ENCODE measurements at regions not wholly inside any gene's neighbourhood (a gene's known extent, or its start where the extent isn't known, plus 50 kb on each side); places are given as distances from the start of the nearest gene placed in this dataset.

- no peaks in the 10 kb centered on the region for H3K27me3 ChIP-seq
- H3K9me3 ChIP-seq, result no peaks in the 10 kb centered on the region
- H3K4me3 ChIP-seq, result no peak overlapping the region
- DNase-seq, result no peak
- TF ChIP-seq POLR2A (IDR thresholded peaks at IDR 0.05), result no peak
- TF ChIP-seq, protein P1, sequence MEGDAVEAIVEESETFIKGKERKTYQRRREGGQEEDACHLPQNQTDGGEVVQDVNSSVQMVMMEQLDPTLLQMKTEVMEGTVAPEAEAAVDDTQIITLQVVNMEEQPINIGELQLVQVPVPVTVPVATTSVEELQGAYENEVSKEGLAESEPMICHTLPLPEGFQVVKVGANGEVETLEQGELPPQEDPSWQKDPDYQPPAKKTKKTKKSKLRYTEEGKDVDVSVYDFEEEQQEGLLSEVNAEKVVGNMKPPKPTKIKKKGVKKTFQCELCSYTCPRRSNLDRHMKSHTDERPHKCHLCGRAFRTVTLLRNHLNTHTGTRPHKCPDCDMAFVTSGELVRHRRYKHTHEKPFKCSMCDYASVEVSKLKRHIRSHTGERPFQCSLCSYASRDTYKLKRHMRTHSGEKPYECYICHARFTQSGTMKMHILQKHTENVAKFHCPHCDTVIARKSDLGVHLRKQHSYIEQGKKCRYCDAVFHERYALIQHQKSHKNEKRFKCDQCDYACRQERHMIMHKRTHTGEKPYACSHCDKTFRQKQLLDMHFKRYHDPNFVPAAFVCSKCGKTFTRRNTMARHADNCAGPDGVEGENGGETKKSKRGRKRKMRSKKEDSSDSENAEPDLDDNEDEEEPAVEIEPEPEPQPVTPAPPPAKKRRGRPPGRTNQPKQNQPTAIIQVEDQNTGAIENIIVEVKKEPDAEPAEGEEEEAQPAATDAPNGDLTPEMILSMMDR (IDR thresholded peaks at IDR 0.05), result no peak
- H3K4me1 ChIP-seq, result no peaks in the 10 kb centered on the region
- peak overlapping the region in 1 of 4 donors; percentile 21 for H3K27ac ChIP-seq
- H3K36me3 ChIP-seq, result no peaks in the 10 kb centered on the region
Observed at GRCh38 chr3:150319900-150320299, 88.2 kb upstream of the TSC22D2 start.

GRCh38 chr3:150317469-150317868 lies 90.6 kb upstream of the TSC22D2 start:
- H3K9me3 ChIP-seq, result no peaks in the 10 kb centered on the region
- no peak overlapping the region for H3K4me3 ChIP-seq
- H3K27me3 ChIP-seq, result no peaks in the 10 kb centered on the region
- no peak for DNase-seq
- H3K36me3 ChIP-seq, result no peaks in the 10 kb centered on the region
- no peak overlapping the region for H3K27ac ChIP-seq
- no peaks in the 10 kb centered on the region for H3K4me1 ChIP-seq
- no peak for TF ChIP-seq POLR2A (IDR thresholded peaks at IDR 0.05)
- TF ChIP-seq, protein P1 (IDR thresholded peaks at IDR 0.05), result no peak

DNA sequence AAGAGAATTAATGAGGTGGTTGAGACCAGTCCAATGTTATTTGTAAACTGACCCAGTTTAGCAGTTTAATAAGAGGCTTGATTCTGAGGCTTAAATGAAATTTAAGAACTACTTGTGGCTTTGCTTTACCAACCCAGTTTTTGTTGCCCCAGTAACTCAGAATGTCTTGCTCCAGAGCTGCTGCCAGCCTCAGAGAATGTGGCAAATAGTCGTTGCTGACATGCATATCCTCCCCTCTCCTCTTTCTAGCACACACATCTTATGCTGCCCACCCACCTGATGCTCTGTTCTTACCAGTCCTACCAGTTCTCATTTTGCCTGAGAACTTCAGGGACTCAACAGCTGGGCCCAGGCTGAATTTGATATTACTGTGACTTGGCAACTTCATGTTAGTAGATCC lies 92.4 kb upstream of the TSC22D2 start:
- no peak overlapping the region for H3K4me3 ChIP-seq
- no peaks in the 10 kb centered on the region for H3K27me3 ChIP-seq
- no peaks in the 10 kb centered on the region for H3K4me1 ChIP-seq
- no peak for TF ChIP-seq POLR2A (IDR thresholded peaks at IDR 0.05)
- TF ChIP-seq, protein P1 (IDR thresholded peaks at IDR 0.05), result no peak
- no peak for DNase-seq
- no peak overlapping the region for H3K27ac ChIP-seq
- H3K9me3 ChIP-seq, result no peaks in the 10 kb centered on the region
- no peaks in the 10 kb centered on the region for H3K36me3 ChIP-seq

GRCh38 chr3:150314248-150315004 lies 93.7 kb upstream of the TSC22D2 start:
- Histone ChIP-seq H3K27me3 (no peaks in the 10 kb centered on the region), H3K4me1 (no peaks in the 10 kb centered on the region), H3K4me3 (no peak overlapping the region), H3K36me3 (no peaks in the 10 kb centered on the region), H3K9me3 (no peaks in the 10 kb centered on the region), H3K27ac (peak overlapping the region in 1 of 4 donors; percentile 45)
- peak in 2 of 3 donors; percentile 52 to 60 for DNase-seq
- TF ChIP-seq, protein P1 (IDR thresholded peaks at IDR 0.05), result no peak
- TF ChIP-seq POLR2A (IDR thresholded peaks at IDR 0.05), result no peak

DNA sequence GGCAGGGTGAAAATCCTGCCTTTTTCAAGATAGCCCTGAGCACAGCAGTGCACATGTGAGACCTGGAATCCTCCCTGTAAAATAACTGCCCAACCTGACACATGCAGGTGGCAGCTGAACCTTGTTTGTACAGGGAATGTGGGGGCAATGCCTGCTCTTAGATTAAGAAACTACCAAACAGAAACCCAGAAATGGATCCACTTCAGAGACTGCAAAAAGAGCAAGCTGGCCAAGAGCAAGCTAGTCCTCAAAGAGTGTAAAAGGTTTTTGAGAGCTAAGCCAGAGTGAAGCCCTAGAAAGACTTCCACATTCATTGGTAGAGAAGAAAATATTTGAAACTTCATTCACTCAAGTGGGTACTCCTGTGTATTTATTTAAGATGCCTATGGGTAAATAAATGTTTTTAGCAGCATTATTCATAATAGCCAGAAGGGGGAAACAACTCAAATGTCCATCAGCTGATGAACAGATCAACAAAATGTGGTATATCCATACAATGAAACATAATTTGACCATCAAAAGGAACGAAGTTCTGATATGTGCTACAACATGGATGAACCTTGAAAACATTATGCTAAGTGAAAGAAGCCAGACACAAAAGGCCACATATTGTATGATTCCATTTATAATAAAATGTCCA lies 96.0 kb upstream of the TSC22D2 start:
- TF ChIP-seq, protein P1 (IDR thresholded peaks at IDR 0.05), result peak in 1 of 6 experiments; percentile 4
- no peak for TF ChIP-seq POLR2A (IDR thresholded peaks at IDR 0.05)
- H3K27ac ChIP-seq, result no peak overlapping the region
- no peak for DNase-seq

More for the DNA sequence above, 96.0 kb upstream of the TSC22D2 start:
- no peaks in the 10 kb centered on the region for H3K9me3 ChIP-seq
- H3K27me3 ChIP-seq, result no peaks in the 10 kb centered on the region
- H3K4me1 ChIP-seq, result peaks cover 0 to 7% (median 0%) of the 10 kb centered on the region in 4 donors
- H3K4me3 ChIP-seq, result no peak overlapping the region
- H3K36me3 ChIP-seq, result no peaks in the 10 kb centered on the region
